OCI-LY7 (cell line): ENCODE measurements at regions not wholly inside any gene's neighbourhood (a gene's known extent, or its start where the extent isn't known, plus 50 kb on each side); places are given as distances from the start of the nearest gene placed in this dataset.
A peak's percentile ranks its signal among the peaks of the same experiment; 100 is the strongest.

ENCODE experiments used
- BruUV-seq: library from RNA; stranded (reverse); fragments of 400-500 nt; replicated peaks from 2 replicates; lab custom pipeline; 2021; lab: Mats Ljungman, UMichigan
- CTCF ChIA-PET: fragments of 300-600 bp; sonication (Branson Sonifier 250); formaldehyde crosslinking; loops from one replicate; lab custom pipeline; 2022; ENCODE audit warnings: antibody characterized with exemption; ENCODE audit not compliant: unreplicated experiment; lab: Charles Lee
- POLR2A ChIA-PET: fragments of 300-600 bp; sonication (Branson Sonifier 250); formaldehyde crosslinking; loops from one replicate; lab custom pipeline; 2022; ENCODE audit warnings: antibody characterized with exemption; lab: Charles Lee
- DNase-seq: peaks from one replicate; pipeline ENCODE4 v3.0.0-alpha.2; 2015; ENCODE audit warnings: low spot score
- H2AFZ ChIP-seq: fragments of 200-600 bp; sonication (generic), shearing (Covaris generic); 2 replicates; pipeline ENCODE4 v1.6.1; 2014; ENCODE audit warnings: mild to moderate bottlenecking, antibody characterized with exemption, low read length, moderate library complexity
- H3K27ac ChIP-seq: fragments of 200-600 bp; sonication (generic); 2 replicates; pipeline ENCODE4 v1.5.1; 2014; ENCODE audit warnings: mixed run types, low read depth, mild to moderate bottlenecking, moderate library complexity, low read length, inconsistent platforms; ENCODE audit not compliant: poor library complexity, severe bottlenecking
- H3K36me3 ChIP-seq: fragments of 200-600 bp; sonication (generic); 2 replicates; pipeline ENCODE4 v1.6.1; 2014; ENCODE audit warnings: mild to moderate bottlenecking, antibody characterized with exemption, low read length, moderate library complexity, mixed read lengths; ENCODE audit not compliant: insufficient read depth
- H3K4me1 ChIP-seq: fragments of 200-600 bp; sonication (generic); 2 replicates; pipeline ENCODE4 v1.5.1; 2014; ENCODE audit warnings: mild to moderate bottlenecking, low read length; ENCODE audit not compliant: insufficient read depth, poor library complexity, severe bottlenecking
- H3K4me2 ChIP-seq: fragments of 200-600 bp; sonication (generic); 2 replicates; pipeline ENCODE4 v1.6.1; 2014; ENCODE audit warnings: mild to moderate bottlenecking, low read length
- H3K4me3 ChIP-seq: fragments of 200-600 bp; sonication (generic); 2 replicates; pipeline ENCODE4 v1.5.1; 2014; ENCODE audit warnings: mild to moderate bottlenecking, low read depth, low read length; ENCODE audit not compliant: poor library complexity, severe bottlenecking
- H3K79me2 ChIP-seq: fragments of 200-600 bp; sonication (generic); 2 replicates; pipeline ENCODE4 v1.6.1; 2016; ENCODE audit warnings: low read depth, mild to moderate bottlenecking, low read length, moderate library complexity, mixed read lengths; ENCODE audit not compliant: insufficient read depth
- H3K9me2 ChIP-seq: fragments of 200-600 bp; sonication (generic); 2 replicates; pipeline ENCODE4 v1.6.1; 2016; ENCODE audit warnings: mild to moderate bottlenecking, low read length, mixed read lengths; ENCODE audit not compliant: insufficient read depth
- H3K9me3 ChIP-seq: fragments of 200-600 bp; sonication (generic); 2 replicates; pipeline ENCODE4 v1.6.1; 2014; ENCODE audit warnings: mild to moderate bottlenecking, mixed run types, low read length, mixed read lengths
- H4K20me1 ChIP-seq: fragments of 200-600 bp; sonication (generic); 2 replicates; pipeline ENCODE4 v1.6.1; 2014; ENCODE audit warnings: mild to moderate bottlenecking, antibody characterized with exemption, low read length, moderate library complexity, mixed read lengths; ENCODE audit not compliant: insufficient read depth
- CTCF ChIP-seq: fragments of 200-600 bp; sonication (generic); conservative IDR thresholded peaks from 2 replicates; pipeline ENCODE4 v1.5.1; 2014; ENCODE audit warnings: mild to moderate bottlenecking, antibody characterized with exemption, low read length, moderate library complexity, mixed read lengths
- EZH2phosphoT487 ChIP-seq: fragments of 200-600 bp; sonication (generic); IDR thresholded peaks from 2 replicates; pipeline ENCODE4 v1.6.1; 2018; ENCODE audit warnings: low read depth, borderline replicate concordance, mild to moderate bottlenecking, mixed run types, antibody characterized with exemption, low read length, moderate library complexity, mixed read lengths
- intact Hi-C: fragments of 100-400 bp; cut with micrococcal nuclease; formaldehyde crosslinking; loops from one replicate; pipeline ENCODE4 v1.10.0; 2022; ENCODE audit not compliant: unreplicated experiment

GRCh38 chr3:126291061-126291460 is 66.1 kb downstream of the KLF15 start:
- no peaks in the 10 kb centered on the region for H4K20me1 ChIP-seq
- DNase-seq, result peak; percentile 15
- peak overlapping the region; percentile 91 for H3K4me2 ChIP-seq
- no peaks in the 10 kb centered on the region for H3K9me2 ChIP-seq
- ChIA-PET POLR2A (no interaction called here), CTCF (no interaction called here)
- no peaks in the 10 kb centered on the region for H3K36me3 ChIP-seq
- no TSS peak for BruUV-seq
- no peak overlapping the region for H3K27ac ChIP-seq
- intact Hi-C loops, result no loop called here
- H3K79me2 ChIP-seq, result no peaks in the 10 kb centered on the region
- peaks cover 61% of the 10 kb centered on the region for H3K4me1 ChIP-seq
- peak overlapping the region; percentile 48; the same call in 1 of the 2 replicates for H2AFZ ChIP-seq
- H3K4me3 ChIP-seq, result no peak overlapping the region
- no peaks in the 10 kb centered on the region for H3K9me3 ChIP-seq
- TF ChIP-seq CTCF (0 out of 2 replicates have a peak, but pooled peaks have one; percentile 22), EZH2phosphoT487 (no peak)

GRCh38 chr3:126290325-126290724 is 66.9 kb downstream of the KLF15 start:
- Histone ChIP-seq H3K79me2 (no peaks in the 10 kb centered on the region), H4K20me1 (no peaks in the 10 kb centered on the region), H3K9me2 (no peaks in the 10 kb centered on the region), H3K36me3 (no peaks in the 10 kb centered on the region), H3K4me1 (peaks cover 54% of the 10 kb centered on the region), H3K4me3 (no peak overlapping the region), H2AFZ (no peak overlapping the region; the same call in 1 of the 2 replicates), H3K27ac (no peak overlapping the region), H3K9me3 (no peaks in the 10 kb centered on the region), H3K4me2 (peak overlapping the region; percentile 91)
- BruUV-seq, result no TSS peak
- ChIA-PET CTCF (no interaction called here), POLR2A (interaction anchor here (0.9 kb wide), 1 partner anchor 69 kb away, joined by 3 read pairs; no protein-coding TSS in a partner anchor)
- TF ChIP-seq CTCF, result no peak
- no peak for TF ChIP-seq EZH2phosphoT487
- DNase-seq, result no peak
- intact Hi-C loops, result no loop called here

- H3K9me3 ChIP-seq, result no peaks in the 10 kb centered on the region
- TF ChIP-seq CTCF, result no peak
- TF ChIP-seq EZH2phosphoT487, result no peak
- peak overlapping the region; percentile 91 for H3K4me2 ChIP-seq
- H2AFZ ChIP-seq, result no peak overlapping the region; the same call in 1 of the 2 replicates
- H3K79me2 ChIP-seq, result no peaks in the 10 kb centered on the region
- H3K4me3 ChIP-seq, result no peak overlapping the region
- POLR2A ChIA-PET, result interaction anchor here (0.6 to 0.7 kb wide), 3 partner anchors 9 to 31 kb away, joined by 3 read pairs; no protein-coding TSS in a partner anchor
- no TSS peak for BruUV-seq
- CTCF ChIA-PET, result no interaction called here
- no peaks in the 10 kb centered on the region for H3K9me2 ChIP-seq
- no peak for DNase-seq
- no peak overlapping the region for H3K27ac ChIP-seq
- peaks cover 59% of the 10 kb centered on the region for H3K4me1 ChIP-seq
- intact Hi-C loops, result loop anchor here (10.0 kb wide), 1 partner anchor 186 kb away; the partner anchor contains the start of gene ZXDC
- H4K20me1 ChIP-seq, result no peaks in the 10 kb centered on the region
- H3K36me3 ChIP-seq, result no peaks in the 10 kb centered on the region
These were observed 68.1 kb downstream of the KLF15 start for GRCh38 chr3:126289096-126289495.
